ENCODE measurements at regions not wholly inside any gene's neighbourhood (a gene's known extent, or its start where the extent isn't known, plus 50 kb on each side); places are given as distances from the start of the nearest gene placed in this dataset.

GRCh38 chr6:117174835-117175360 is 90.5 kb upstream of the VGLL2 start:
- TF ChIP-seq CTCF (IDR thresholded peaks at IDR 0.05; ENCODE audit: low read length) = no peak
- no peak for TF ChIP-seq EZH2 (IDR thresholded peaks at IDR 0.05; ENCODE audit: borderline replicate concordance, low read length)
